K562 (cell line): ENCODE measurements at regions not wholly inside any gene's neighbourhood (a gene's known extent, or its start where the extent isn't known, plus 50 kb on each side); places are given as distances from the start of the nearest gene placed in this dataset.

Experiments
- ATAC-seq: fragments of 200-7000 bp; cut with Tn5 transposase; 3 replicates; pipeline ENCODE4 v1.9.1; 2020; ENCODE audit warnings: moderate library complexity
- BruUV-seq: library from RNA; stranded (reverse); fragments of 400-500 nt; replicated peaks from 2 replicates; lab custom pipeline; 2021; lab: Mats Ljungman, UMichigan
- CTCF ChIA-PET: fragments of 300-600 bp; formaldehyde crosslinking; extraction: SDS; loops from one replicate; lab custom pipeline; 2021; ENCODE audit warnings: low intra/inter-chr PET ratio; lab: Yijun Ruan, JAX
- POLR2A ChIA-PET: fragments of 300-600, 350-650 bp; sonication (Branson Sonifier 250); formaldehyde crosslinking; extraction: SDS; loops from one replicate; lab custom pipeline; 2021; ENCODE audit warnings: antibody characterized with exemption, inconsistent platforms; lab: Yijun Ruan, JAX
- DNase-seq, 4 experiments: peaks; one replicate each; pipeline versions ENCODE4 v3.0.0 to v3.0.0-alpha.2; 2011 to 2018; ENCODE audit warnings: low spot score in 3 of 4, mixed read lengths in 3 of 4; ENCODE audit errors: extremely low read depth in 1 of 4
- FAIRE-seq: peaks from 2 replicates; lab custom pipeline; 2011; peaks lifted over from hg19 to GRCh38; lab: Jason Lieb, UNC
- H2AFZ ChIP-seq: 2 replicates; pipeline ENCODE4 v1.6.0; 2011; ENCODE audit warnings: low read depth, low read length, control low read depth, inconsistent platforms
- H3K27ac ChIP-seq: fragments of 200-600 bp; 3 replicates; pipeline ENCODE4 v1.8.0; 2011; ENCODE audit warnings: low read depth, mild to moderate bottlenecking, control low read depth, inconsistent platforms, low read length, moderate library complexity, mixed read lengths; ENCODE audit errors: extremely low read depth
- H3K27me3 ChIP-seq, 2 experiments: fragments of 300-600 bp in 1 of 2; 2 replicates in 1 of 2; 3 replicates in 1 of 2; pipeline versions ENCODE4 v1.6.0 to v1.8.0; 2011; ENCODE audit warnings: inconsistent platforms in 2 of 2, low read length in 2 of 2, mild to moderate bottlenecking in 1 of 2, mixed read lengths in 1 of 2, moderate library complexity in 1 of 2; ENCODE audit not compliant: control insufficient read depth in 2 of 2, insufficient read depth in 2 of 2
- H3K36me3 ChIP-seq: fragments of 300-600 bp; 3 replicates; pipeline ENCODE4 v1.8.0; 2011; ENCODE audit warnings: mild to moderate bottlenecking, low read length, inconsistent platforms; ENCODE audit not compliant: control insufficient read depth, insufficient read depth
- H3K4me1 ChIP-seq, 2 experiments: fragments of 200-600 bp in 1 of 2; replicated peaks in 1 of 2; 2 replicates in 1 of 2; 3 replicates in 1 of 2; pipeline versions ENCODE4 v1.5.1 to v1.8.0; 2011; ENCODE audit warnings: inconsistent platforms in 2 of 2, low read length in 2 of 2, mild to moderate bottlenecking in 1 of 2, mixed read lengths in 1 of 2, moderate library complexity in 1 of 2; ENCODE audit not compliant: control insufficient read depth in 2 of 2, insufficient read depth in 2 of 2
- H3K4me2 ChIP-seq: 2 replicates; pipeline ENCODE4 v1.6.1; 2011; ENCODE audit warnings: low read length, control low read depth, inconsistent platforms, mixed read lengths; ENCODE audit not compliant: insufficient read depth
- H3K4me3 ChIP-seq: fragments of 200-600 bp; sonication (generic), shearing (Covaris generic); 2 replicates; pipeline ENCODE4 v1.5.1; 2016; ENCODE audit warnings: control low read depth, inconsistent platforms
- H3K79me2 ChIP-seq: fragments of 200-600 bp; 3 replicates; pipeline ENCODE4 v1.8.0; 2011; ENCODE audit warnings: low read length, inconsistent platforms; ENCODE audit not compliant: control insufficient read depth, insufficient read depth
- H3K9ac ChIP-seq, 2 experiments: 2 replicates each; pipeline versions ENCODE4 v1.6.0 to v1.6.1; 2011; ENCODE audit warnings: low read depth in 2 of 2, low read length in 2 of 2, control low read depth in 1 of 2, inconsistent platforms in 1 of 2, mild to moderate bottlenecking in 1 of 2, mixed read lengths in 1 of 2; ENCODE audit not compliant: insufficient read depth in 1 of 2
- H3K9me1 ChIP-seq: one replicate; pipeline ENCODE4 v1.6.0; 2011; ENCODE audit warnings: inconsistent platforms, mild to moderate bottlenecking, low read length, moderate library complexity; ENCODE audit not compliant: control insufficient read depth, insufficient read depth
- H3K9me3 ChIP-seq: replicated peaks from 2 replicates; pipeline ENCODE4 v1.5.1; 2011; ENCODE audit warnings: low read depth, low read length, inconsistent platforms; ENCODE audit not compliant: control insufficient read depth, insufficient read depth
- H4K20me1 ChIP-seq: replicated peaks from 2 replicates; pipeline ENCODE4 v1.6.1; 2011; ENCODE audit warnings: low read length, inconsistent platforms, mixed read lengths; ENCODE audit not compliant: control insufficient read depth, insufficient read depth
- ASH1L ChIP-seq: fragments of 450-650 bp; IDR thresholded peaks from 2 replicates; pipeline ENCODE4 v1.6.1; 2018; ENCODE audit warnings: borderline replicate concordance, mild to moderate bottlenecking, low read depth; ENCODE audit not compliant: partially characterized antibody
- BMI1 ChIP-seq: fragments of 150-350 bp; IDR thresholded peaks from 2 replicates; pipeline ENCODE4 v1.6.1; 2014; ENCODE audit warnings: low read length
- CBFB ChIP-seq: sonication (generic); formaldehyde crosslinking; IDR thresholded peaks from 2 replicates; pipeline ENCODE4 v1.4.0; 2020; ENCODE audit warnings: mild to moderate bottlenecking, missing genetic modification reagents
- E2F6 ChIP-seq, 2 experiments: IDR thresholded peaks; 2 replicates each; pipeline ENCODE4 v1.6.1; 2011; ENCODE audit warnings: borderline replicate concordance in 1 of 2, control low read depth in 1 of 2, low read depth in 1 of 2, low read length in 1 of 2, mild to moderate bottlenecking in 1 of 2, mixed read lengths in 1 of 2, moderate library complexity in 1 of 2; ENCODE audit not compliant: insufficient read depth in 1 of 2, insufficient read length in 1 of 2, poor library complexity in 1 of 2, severe bottlenecking in 1 of 2; ENCODE audit errors: extremely low read depth in 1 of 2
- HNRNPUL1 ChIP-seq: fragments of 200-400 bp; formaldehyde crosslinking; IDR thresholded peaks from 2 replicates; pipeline ENCODE4 v1.6.1; 2017; ENCODE audit warnings: low read length
- JUNB ChIP-seq: fragments of 450-650 bp; formaldehyde crosslinking; conservative IDR thresholded peaks from 2 replicates; pipeline ENCODE4 v1.4.0; 2020; ENCODE audit warnings: mild to moderate bottlenecking
- MEIS2 ChIP-seq: fragments of 450-650 bp; IDR thresholded peaks from 2 replicates; pipeline ENCODE4 v1.6.1; 2014; ENCODE audit warnings: mild to moderate bottlenecking; ENCODE audit not compliant: partially characterized antibody
- SMAD2 ChIP-seq: fragments of 150-350 bp; IDR thresholded peaks from 2 replicates; pipeline ENCODE4 v1.6.1; 2014; ENCODE audit warnings: low read depth, mild to moderate bottlenecking, low read length
- TARDBP ChIP-seq: fragments of 450-650 bp; IDR thresholded peaks from 2 replicates; pipeline ENCODE4 v1.6.1; 2016
- ZNF318 ChIP-seq, 2 experiments: fragments of 450-650 bp; IDR thresholded peaks; 2 replicates each; pipeline ENCODE4 v1.6.1; 2016; ENCODE audit warnings: mild to moderate bottlenecking in 2 of 2, borderline replicate concordance in 1 of 2, low read depth in 1 of 2, moderate library complexity in 1 of 2
- WGBS: fragments of 100-300 bp; shearing (Covaris generic); methylation state at CpG from one replicate; pipeline ENCODE4 v1.1.6; 2016; ENCODE audit warnings: low coverage, mixed read lengths; ENCODE audit not compliant: insufficient coverage; ENCODE audit errors: missing lambda C conversion rate; 5-methylcytosine and 5-hydroxymethylcytosine counted together
- in situ Hi-C: fragments of 300-500 bp; cut with MboI; formaldehyde crosslinking; loops from 4 replicates; pipeline ENCODE4 v1.15.0; 2018; ENCODE audit warnings: inconsistent platforms, mixed read lengths
- intact Hi-C: fragments of 100-400 bp; cut with micrococcal nuclease; formaldehyde crosslinking; loops from 2 replicates; pipeline ENCODE4 v1.14.2; 2022

GRCh38 chr5:9850456-9850855 is 220.3 kb upstream of the TAS2R1 start (continued):
- TF ChIP-seq E2F6 (IDR thresholded peaks at IDR 0.05; ENCODE audit: borderline replicate concordance in 1 of 2, extremely low read depth in 1 of 2, insufficient read depth in 1 of 2, insufficient read length in 1 of 2, low read depth in 1 of 2, low read length in 1 of 2, poor library complexity in 1 of 2, severe bottlenecking in 1 of 2) (no peak), HNRNPUL1 (no peak), JUNB (CRISPR knock-in tag) (no peak), MEIS2 (no peak)

- Histone ChIP-seq H3K9me1 (no peaks in the 10 kb centered on the region), H3K4me2 (no peak overlapping the region), H3K9ac (no peak overlapping the region), H3K36me3 (no peaks in the 10 kb centered on the region), H3K27me3 (no peaks in the 10 kb centered on the region), H3K27ac (no peak overlapping the region), H3K4me1 (no peaks in the 10 kb centered on the region), H3K4me3 (no peak overlapping the region), H4K20me1 (no peaks in the 10 kb centered on the region), H2AFZ (no peak overlapping the region), H3K79me2 (no peaks in the 10 kb centered on the region), H3K9me3 (no peaks in the 10 kb centered on the region)
- in situ Hi-C loops (no loop called here), intact Hi-C loops (no loop called here)
- POLR2A ChIA-PET: no interaction called here
- CTCF ChIA-PET: no interaction called here
- ATAC-seq (no peak), DNase-seq (no peak), FAIRE-seq (no peak)
- no TSS peak for BruUV-seq
- WGBS: 2% methylated on average over 6 of the region's 6 CpGs
- TF ChIP-seq CBFB (CRISPR knock-in tag) (no peak), SMAD2 (no peak), TARDBP (no peak), ASH1L (no peak), ZNF318 (IDR thresholded peaks at IDR 0.05; ENCODE audit: borderline replicate concordance in 1 of 2, low read depth in 1 of 2) (no peak), BMI1 (no peak)
Measured at GRCh38 chr5:9847631-9848030, 217.5 kb upstream of the TAS2R1 start.
